GM19240 (cell line): ENCODE measurements at regions not wholly inside any gene's neighbourhood (a gene's known extent, or its start where the extent isn't known, plus 50 kb on each side); places are given as distances from the start of the nearest gene placed in this dataset.
"Not testable (repeated sequence)": the region's sequence is repeated elsewhere in the genome, so short reads cannot be mapped to it uniquely, and the experiment has no call there.

ENCODE experiments used
- DNase-seq: peaks from one replicate; pipeline ENCODE4 v3.0.0; 2011; ENCODE audit warnings: low spot score; ENCODE audit not compliant: insufficient read length

- DNase-seq = not testable (repeated sequence)
Measured at GRCh38 chr1:70747123-70747522, 300.5 kb downstream of the PTGER3 start.

- not testable (repeated sequence) for DNase-seq
Measured at GRCh38 chr1:70751676-70752287, 295.8 kb downstream of the PTGER3 start.

GRCh38 chr1:70754701-70755100, 292.9 kb downstream of the PTGER3 start:
- no peak for DNase-seq

GRCh38 chr1:70760154-70760553, 287.5 kb downstream of the PTGER3 start:
- DNase-seq = no peak

GRCh38 chr1:70762386-70762785, 285.2 kb downstream of the PTGER3 start:
- no peak for DNase-seq

- no peak for DNase-seq
Measured at GRCh38 chr1:70764747-70765146, 282.9 kb downstream of the PTGER3 start.

- no peak for DNase-seq
Measured at GRCh38 chr1:70767377-70767776, 280.2 kb downstream of the PTGER3 start.

GRCh38 chr1:70768216-70768615, 279.4 kb downstream of the PTGER3 start:
- DNase-seq = no peak

GRCh38 chr1:70778056-70778762, 269.4 kb downstream of the PTGER3 start:
- no peak for DNase-seq

- no peak for DNase-seq
Measured at GRCh38 chr1:70778934-70779333, 268.7 kb downstream of the PTGER3 start.

- no peak for DNase-seq
Measured at GRCh38 chr1:70779571-70779970, 268.0 kb downstream of the PTGER3 start.

- DNase-seq = no peak
Measured at GRCh38 chr1:70785287-70785686, 262.3 kb downstream of the PTGER3 start.

- DNase-seq = no peak
Measured at GRCh38 chr1:70790232-70790923, 257.2 kb downstream of the PTGER3 start.

- DNase-seq = not testable (repeated sequence)
Measured at GRCh38 chr1:70795064-70795463, 252.6 kb downstream of the PTGER3 start.

GRCh38 chr1:70796298-70796697, 251.3 kb downstream of the PTGER3 start:
- not testable (repeated sequence) for DNase-seq

GRCh38 chr1:70802625-70803024, 245.0 kb downstream of the PTGER3 start:
- not testable (repeated sequence) for DNase-seq

- no peak for DNase-seq
Measured at GRCh38 chr1:70805641-70806040, 242.0 kb downstream of the PTGER3 start.

- DNase-seq = no peak
Measured at GRCh38 chr1:70807088-70807664, 240.4 kb downstream of the PTGER3 start.

- no peak for DNase-seq
Measured at GRCh38 chr1:70809069-70809468, 238.5 kb downstream of the PTGER3 start.

GRCh38 chr1:70811815-70812214, 235.8 kb downstream of the PTGER3 start:
- no peak for DNase-seq

GRCh38 chr1:70812442-70813109, 235.0 kb downstream of the PTGER3 start:
- no peak for DNase-seq

- no peak for DNase-seq
Measured at GRCh38 chr1:70818401-70818800, 229.2 kb downstream of the PTGER3 start.
